ENCODE measurements at regions not wholly inside any gene's neighbourhood (a gene's known extent, or its start where the extent isn't known, plus 50 kb on each side); places are given as distances from the start of the nearest gene placed in this dataset.

DNA sequence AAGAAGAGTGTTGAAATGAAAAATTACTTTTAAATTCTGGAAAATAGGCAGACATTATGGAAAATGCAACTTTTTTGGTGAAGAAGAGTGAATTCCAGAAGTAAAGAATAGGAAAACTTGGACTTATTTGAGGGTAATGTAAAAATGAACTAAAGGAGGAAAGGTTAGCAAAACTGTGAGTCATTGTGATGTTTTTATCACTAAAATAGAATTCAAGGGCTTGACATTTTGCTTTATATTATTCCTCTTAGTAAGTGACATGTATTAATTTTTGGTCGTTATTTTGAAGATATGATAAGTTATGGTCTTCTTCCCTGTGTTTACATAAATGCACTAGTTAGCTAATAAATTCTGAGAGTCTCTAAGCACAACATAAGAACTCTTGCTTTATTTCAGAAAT lies 390.9 kb downstream of the FAT4 start:
- no peak for DNase-seq (ENCODE audit: insufficient read length, low spot score)
- TF ChIP-seq POU2F2 (IDR thresholded peaks at IDR 0.05; ENCODE audit: low read depth, low read length): no peak

GRCh38 chr4:125707397-125707796 lies 392.6 kb downstream of the FAT4 start:
- TF ChIP-seq POU2F2 (IDR thresholded peaks at IDR 0.05; ENCODE audit: low read depth, low read length): no peak
- no peak for TF ChIP-seq POLR2AphosphoS5 (IDR thresholded peaks at IDR 0.05; ENCODE audit: low read depth, low read length)
- no peak for TF ChIP-seq SPI1 (IDR thresholded peaks at IDR 0.05; ENCODE audit: low read depth, low read length)
- TF ChIP-seq POLR2A (IDR thresholded peaks at IDR 0.05; ENCODE audit: low read depth, low read length): no peak
- no peak for TF ChIP-seq TAF1 (IDR thresholded peaks at IDR 0.05; ENCODE audit: low read depth, low read length)
- TF ChIP-seq PAX5 (IDR thresholded peaks at IDR 0.05; ENCODE audit: insufficient read depth, low read length, severe bottlenecking): no peak
- FAIRE-seq: no peak
- no peak for DNase-seq (ENCODE audit: insufficient read length, low spot score)

More for the DNA sequence above, 390.9 kb downstream of the FAT4 start:
- no peak for FAIRE-seq

- DNase-seq (ENCODE audit: insufficient read length, low spot score): no peak
- no peak for TF ChIP-seq PAX5 (IDR thresholded peaks at IDR 0.05; ENCODE audit: insufficient read depth, low read length, severe bottlenecking)
- no peak for TF ChIP-seq POLR2A (IDR thresholded peaks at IDR 0.05; ENCODE audit: low read depth, low read length)
- no peak for TF ChIP-seq POLR2AphosphoS5 (IDR thresholded peaks at IDR 0.05; ENCODE audit: low read depth, low read length)
- no peak for TF ChIP-seq SPI1 (IDR thresholded peaks at IDR 0.05; ENCODE audit: low read depth, low read length)
- TF ChIP-seq POU2F2 (IDR thresholded peaks at IDR 0.05; ENCODE audit: low read depth, low read length): no peak
- TF ChIP-seq TAF1 (IDR thresholded peaks at IDR 0.05; ENCODE audit: low read depth, low read length): no peak
- FAIRE-seq: no peak
Measured at GRCh38 chr4:125710766-125711165, 396.0 kb downstream of the FAT4 start.

DNA sequence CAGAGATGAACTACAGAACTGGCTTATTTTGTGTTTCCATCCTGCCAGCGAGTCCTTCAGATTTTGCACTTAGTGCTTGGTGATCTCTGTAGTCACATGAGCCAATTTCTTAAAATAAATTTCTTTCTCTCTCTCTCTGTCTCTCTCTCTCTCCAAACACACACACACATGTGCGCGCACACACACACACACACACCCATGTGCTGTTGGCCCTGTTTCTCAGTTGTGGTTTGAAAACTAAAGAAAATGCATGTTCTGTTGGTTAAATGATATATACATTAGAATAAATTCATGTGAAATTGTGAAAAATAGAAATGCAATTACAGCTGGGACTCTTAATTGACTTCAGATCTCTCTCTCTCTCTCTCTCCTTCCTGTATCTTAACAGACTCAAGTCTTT lies 399.3 kb downstream of the FAT4 start:
- TF ChIP-seq POLR2AphosphoS5 (IDR thresholded peaks at IDR 0.05; ENCODE audit: low read depth, low read length) (no peak), POU2F2 (IDR thresholded peaks at IDR 0.05; ENCODE audit: low read depth, low read length) (no peak), TAF1 (IDR thresholded peaks at IDR 0.05; ENCODE audit: low read depth, low read length) (no peak), POLR2A (IDR thresholded peaks at IDR 0.05; ENCODE audit: low read depth, low read length) (no peak), SPI1 (IDR thresholded peaks at IDR 0.05; ENCODE audit: low read depth, low read length) (no peak), PAX5 (IDR thresholded peaks at IDR 0.05; ENCODE audit: insufficient read depth, low read length, severe bottlenecking) (no peak)
- DNase-seq (ENCODE audit: insufficient read length, low spot score) (no peak), FAIRE-seq (no peak)

- FAIRE-seq (no peak), DNase-seq (ENCODE audit: insufficient read length, low spot score) (no peak)
- TF ChIP-seq POLR2AphosphoS5 (IDR thresholded peaks at IDR 0.05; ENCODE audit: low read depth, low read length) (no peak), POLR2A (IDR thresholded peaks at IDR 0.05; ENCODE audit: low read depth, low read length) (no peak), TAF1 (IDR thresholded peaks at IDR 0.05; ENCODE audit: low read depth, low read length) (no peak), SPI1 (IDR thresholded peaks at IDR 0.05; ENCODE audit: low read depth, low read length) (no peak), PAX5 (IDR thresholded peaks at IDR 0.05; ENCODE audit: insufficient read depth, low read length, severe bottlenecking) (no peak), POU2F2 (IDR thresholded peaks at IDR 0.05; ENCODE audit: low read depth, low read length) (no peak)
Measured at GRCh38 chr4:125714845-125715244, 400.1 kb downstream of the FAT4 start.

DNA sequence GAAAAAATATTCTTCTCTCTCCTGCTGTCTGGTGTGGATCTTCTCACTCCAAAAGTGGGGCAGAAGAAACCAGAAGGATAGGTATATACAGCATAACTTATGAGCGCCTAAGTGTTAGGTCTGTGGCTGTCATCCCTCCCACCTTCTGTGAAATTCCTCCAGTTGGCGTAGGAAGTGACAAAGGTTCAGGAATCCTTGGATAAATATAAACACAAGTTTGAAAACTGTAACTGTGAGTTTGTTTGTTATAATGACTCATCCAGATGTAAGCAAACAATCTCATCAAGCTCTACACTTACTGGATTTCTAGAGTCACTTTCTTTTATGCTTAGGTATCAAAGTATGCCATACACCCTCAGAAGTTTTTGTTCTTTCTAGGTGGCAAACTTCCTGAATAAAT lies 405.2 kb downstream of the FAT4 start:
- TF ChIP-seq TAF1 (IDR thresholded peaks at IDR 0.05; ENCODE audit: low read depth, low read length): no peak
- TF ChIP-seq POLR2AphosphoS5 (IDR thresholded peaks at IDR 0.05; ENCODE audit: low read depth, low read length): no peak
- no peak for TF ChIP-seq POU2F2 (IDR thresholded peaks at IDR 0.05; ENCODE audit: low read depth, low read length)
- no peak for TF ChIP-seq POLR2A (IDR thresholded peaks at IDR 0.05; ENCODE audit: low read depth, low read length)
- no peak for TF ChIP-seq SPI1 (IDR thresholded peaks at IDR 0.05; ENCODE audit: low read depth, low read length)
- no peak for TF ChIP-seq PAX5 (IDR thresholded peaks at IDR 0.05; ENCODE audit: insufficient read depth, low read length, severe bottlenecking)
- DNase-seq (ENCODE audit: insufficient read length, low spot score) (no peak), FAIRE-seq (no peak)

- no peak for DNase-seq (ENCODE audit: insufficient read length, low spot score)
- TF ChIP-seq POLR2A (IDR thresholded peaks at IDR 0.05; ENCODE audit: low read depth, low read length) (no peak), POU2F2 (IDR thresholded peaks at IDR 0.05; ENCODE audit: low read depth, low read length) (no peak), PAX5 (IDR thresholded peaks at IDR 0.05; ENCODE audit: insufficient read depth, low read length, severe bottlenecking) (no peak), POLR2AphosphoS5 (IDR thresholded peaks at IDR 0.05; ENCODE audit: low read depth, low read length) (no peak), TAF1 (IDR thresholded peaks at IDR 0.05; ENCODE audit: low read depth, low read length) (no peak), SPI1 (IDR thresholded peaks at IDR 0.05; ENCODE audit: low read depth, low read length) (no peak)
- FAIRE-seq: no peak
Measured at GRCh38 chr4:125722009-125722408, 407.3 kb downstream of the FAT4 start.

DNA sequence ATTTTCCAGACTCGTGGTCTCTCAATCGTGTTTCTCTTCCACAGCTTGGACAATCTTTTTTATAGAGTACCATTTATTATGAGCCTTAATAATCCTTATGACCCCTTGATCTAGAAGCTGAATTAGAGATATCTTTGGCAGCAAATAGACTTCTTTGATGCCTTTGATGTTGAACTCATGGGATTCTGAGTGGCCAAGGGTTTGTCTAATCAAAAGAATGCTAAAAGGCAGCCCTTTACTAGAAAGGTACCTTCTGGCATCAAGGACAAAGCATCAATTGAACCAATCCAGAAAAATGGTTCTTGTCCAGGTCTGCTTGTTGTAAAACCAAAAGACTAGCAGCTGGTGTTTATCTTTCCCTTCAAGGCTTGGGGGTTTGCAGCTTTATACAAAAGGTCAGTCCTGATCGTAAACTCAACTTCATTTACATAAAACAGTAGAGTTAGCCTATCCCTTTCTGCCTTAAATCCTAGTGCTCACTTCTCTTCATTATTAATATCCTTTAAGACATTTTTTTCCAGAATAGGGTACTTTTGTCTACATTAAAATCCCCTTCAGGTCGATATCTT lies 411.3 kb downstream of the FAT4 start:
- no peak for FAIRE-seq
- TF ChIP-seq POLR2A (IDR thresholded peaks at IDR 0.05; ENCODE audit: low read depth, low read length) (no peak), SPI1 (IDR thresholded peaks at IDR 0.05; ENCODE audit: low read depth, low read length) (no peak), TAF1 (IDR thresholded peaks at IDR 0.05; ENCODE audit: low read depth, low read length) (no peak), POLR2AphosphoS5 (IDR thresholded peaks at IDR 0.05; ENCODE audit: low read depth, low read length) (no peak), PAX5 (IDR thresholded peaks at IDR 0.05; ENCODE audit: insufficient read depth, low read length, severe bottlenecking) (no peak), POU2F2 (IDR thresholded peaks at IDR 0.05; ENCODE audit: low read depth, low read length) (no peak)
- DNase-seq (ENCODE audit: insufficient read length, low spot score): no peak

- TF ChIP-seq POLR2AphosphoS5 (IDR thresholded peaks at IDR 0.05; ENCODE audit: low read depth, low read length) (no peak), SPI1 (IDR thresholded peaks at IDR 0.05; ENCODE audit: low read depth, low read length) (no peak), POLR2A (IDR thresholded peaks at IDR 0.05; ENCODE audit: low read depth, low read length) (no peak), POU2F2 (IDR thresholded peaks at IDR 0.05; ENCODE audit: low read depth, low read length) (no peak)
- no peak for FAIRE-seq
- DNase-seq (ENCODE audit: insufficient read length, low spot score): no peak
Measured at GRCh38 chr4:125727931-125728330, 413.2 kb downstream of the FAT4 start.

- no peak for FAIRE-seq
Measured at GRCh38 chr4:125728568-125728967, 413.8 kb downstream of the FAT4 start.

More at GRCh38 chr4:125728568-125728967, 413.8 kb downstream of the FAT4 start:
- no peak for TF ChIP-seq SPI1 (IDR thresholded peaks at IDR 0.05; ENCODE audit: low read depth, low read length)
- no peak for TF ChIP-seq PAX5 (IDR thresholded peaks at IDR 0.05; ENCODE audit: insufficient read depth, low read length, severe bottlenecking)
- no peak for TF ChIP-seq POLR2A (IDR thresholded peaks at IDR 0.05; ENCODE audit: low read depth, low read length)
- no peak for TF ChIP-seq POU2F2 (IDR thresholded peaks at IDR 0.05; ENCODE audit: low read depth, low read length)
- no peak for TF ChIP-seq POLR2AphosphoS5 (IDR thresholded peaks at IDR 0.05; ENCODE audit: low read depth, low read length)
- no peak for TF ChIP-seq TAF1 (IDR thresholded peaks at IDR 0.05; ENCODE audit: low read depth, low read length)
- no peak for DNase-seq (ENCODE audit: insufficient read length, low spot score)
